ENCODE measurements at regions not wholly inside any gene's neighbourhood (a gene's known extent, or its start where the extent isn't known, plus 50 kb on each side); places are given as distances from the start of the nearest gene placed in this dataset.

- DNase-seq = no peak
- Mint-ChIP-seq H3K27ac (no peak overlapping the region), H3K4me1 (no peaks in the 10 kb centered on the region), H3K4me3 (no peak overlapping the region), H3K9me3 (no peaks in the 10 kb centered on the region), H3K36me3 (ENCODE audit: low read depth) (no peaks in the 10 kb centered on the region), H3K27me3 (no peaks in the 10 kb centered on the region)
- no peak for TF ChIP-seq CTCF (IDR thresholded peaks at IDR 0.05)
- POLR2A ChIA-PET = no interaction called here
- CTCF ChIA-PET = no interaction called here
- ATAC-seq (ENCODE audit: low read depth) = no peak
- intact Hi-C loops (cut with micrococcal nuclease) = no loop called here
Measured at GRCh38 chr7:31413766-31414165, 73.2 kb upstream of the NEUROD6 start.

GRCh38 chr7:31416381-31416870 is 75.9 kb upstream of the NEUROD6 start:
- no peak for ATAC-seq (ENCODE audit: low read depth)
- H3K9me3 Mint-ChIP-seq = no peaks in the 10 kb centered on the region
- no peak for TF ChIP-seq CTCF (IDR thresholded peaks at IDR 0.05)
- CTCF ChIA-PET = no interaction called here
- DNase-seq = no peak
- H3K4me3 Mint-ChIP-seq = no peak overlapping the region
- H3K4me1 Mint-ChIP-seq = no peaks in the 10 kb centered on the region
- H3K36me3 Mint-ChIP-seq (ENCODE audit: low read depth) = no peaks in the 10 kb centered on the region
- H3K27me3 Mint-ChIP-seq = no peaks in the 10 kb centered on the region
- POLR2A ChIA-PET = no interaction called here
- intact Hi-C loops (cut with micrococcal nuclease) = no loop called here
- H3K27ac Mint-ChIP-seq = no peak overlapping the region

GRCh38 chr7:31418928-31419327 is 78.4 kb upstream of the NEUROD6 start:
- H3K27me3 Mint-ChIP-seq = no peaks in the 10 kb centered on the region
- no peak overlapping the region for H3K27ac Mint-ChIP-seq
- H3K4me1 Mint-ChIP-seq = no peaks in the 10 kb centered on the region
- no peak for ATAC-seq (ENCODE audit: low read depth)
- H3K36me3 Mint-ChIP-seq (ENCODE audit: low read depth) = no peaks in the 10 kb centered on the region
- H3K4me3 Mint-ChIP-seq = no peak overlapping the region
- no peak for TF ChIP-seq CTCF (IDR thresholded peaks at IDR 0.05)
- H3K9me3 Mint-ChIP-seq = no peaks in the 10 kb centered on the region
- ChIA-PET CTCF (no interaction called here), POLR2A (no interaction called here)
- DNase-seq = no peak
- intact Hi-C loops (cut with micrococcal nuclease) = no loop called here

GRCh38 chr7:31419505-31420055 is 79.1 kb upstream of the NEUROD6 start:
- no peak overlapping the region for H3K27ac Mint-ChIP-seq
- no peak overlapping the region for H3K4me3 Mint-ChIP-seq
- no peak for DNase-seq
- H3K27me3 Mint-ChIP-seq = no peaks in the 10 kb centered on the region
- ChIA-PET POLR2A (no interaction called here), CTCF (no interaction called here)
- H3K36me3 Mint-ChIP-seq (ENCODE audit: low read depth) = no peaks in the 10 kb centered on the region
- ATAC-seq (ENCODE audit: low read depth) = no peak
- H3K4me1 Mint-ChIP-seq = no peaks in the 10 kb centered on the region
- intact Hi-C loops (cut with micrococcal nuclease) = no loop called here
- TF ChIP-seq CTCF (IDR thresholded peaks at IDR 0.05) = no peak
- no peaks in the 10 kb centered on the region for H3K9me3 Mint-ChIP-seq

- TF ChIP-seq CTCF (IDR thresholded peaks at IDR 0.05) = no peak
- Mint-ChIP-seq H3K4me3 (no peak overlapping the region), H3K9me3 (no peaks in the 10 kb centered on the region), H3K27me3 (no peaks in the 10 kb centered on the region), H3K36me3 (ENCODE audit: low read depth) (no peaks in the 10 kb centered on the region), H3K4me1 (no peaks in the 10 kb centered on the region), H3K27ac (no peak overlapping the region)
- ChIA-PET CTCF (no interaction called here), POLR2A (no interaction called here)
- intact Hi-C loops (cut with micrococcal nuclease) = no loop called here
- DNase-seq (no peak), ATAC-seq (ENCODE audit: low read depth) (no peak)
Measured at GRCh38 chr7:31420948-31421347, 80.4 kb upstream of the NEUROD6 start.

Data from activated B cell treated with CpG ODN at 0.5 μM for 24 hours (primary cell).